ENCODE measurements at regions not wholly inside any gene's neighbourhood (a gene's known extent, or its start where the extent isn't known, plus 50 kb on each side); places are given as distances from the start of the nearest gene placed in this dataset.

DNA sequence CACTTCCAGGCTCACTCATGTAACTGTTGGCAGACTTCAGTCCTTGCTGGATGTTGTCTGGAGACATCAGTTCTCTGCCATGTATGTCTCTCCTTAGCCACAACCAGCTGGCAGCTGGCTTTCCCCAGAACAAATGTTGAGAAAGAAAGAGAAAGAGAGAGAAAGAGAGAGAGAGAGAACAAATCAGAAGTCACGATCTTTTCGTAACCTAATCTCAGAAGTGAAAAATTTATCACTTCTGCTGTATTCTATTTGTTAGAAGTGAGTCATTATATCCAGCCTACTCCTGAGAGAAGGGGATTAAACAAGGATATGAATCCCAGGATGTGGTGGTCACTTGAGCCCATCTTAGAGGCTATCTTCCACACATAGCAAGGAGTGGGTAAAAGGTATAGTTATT is 101.2 kb downstream of the BTG1 start:
- no peak overlapping the region for H3K4me3 ChIP-seq (ENCODE audit: low read depth, low read length)
- no peak for TF ChIP-seq CTCF (IDR thresholded peaks at IDR 0.05; ENCODE audit: insufficient read depth, low read depth, low read length, missing control alignments)
- no peak for DNase-seq (ENCODE audit: low read depth)

DNA sequence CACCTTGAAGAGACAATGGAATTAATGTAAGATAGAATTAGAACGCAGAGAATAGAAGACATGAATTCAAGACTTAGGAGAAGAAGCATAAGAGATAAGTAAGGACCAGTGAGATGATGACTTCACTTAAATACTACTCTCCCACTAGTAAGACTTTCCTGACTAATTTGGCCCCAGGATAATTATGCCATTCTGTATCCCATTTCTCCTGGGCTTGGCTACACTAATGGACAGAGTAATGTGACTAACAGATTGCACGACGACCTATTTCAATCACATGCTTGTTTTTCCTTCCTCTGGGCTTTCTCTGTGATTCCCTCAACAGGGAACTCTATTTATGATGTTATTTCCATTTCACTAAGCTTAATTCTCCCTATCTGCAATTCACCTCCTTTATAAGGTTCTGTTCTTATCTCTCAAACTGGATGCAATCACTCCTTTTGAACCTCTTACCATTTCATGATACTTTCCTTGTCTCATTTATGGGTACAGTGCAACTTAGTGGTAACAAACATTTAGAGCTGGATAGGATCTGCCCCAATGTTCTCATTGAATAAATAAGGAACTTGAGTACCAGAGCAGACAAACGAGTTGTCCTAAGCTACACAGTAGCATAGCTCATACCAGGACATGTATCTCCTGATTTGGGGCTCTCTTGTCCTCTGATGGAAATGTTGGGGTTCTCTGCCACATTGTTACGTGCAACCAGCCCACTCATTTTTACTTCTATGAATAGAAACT is 102.7 kb downstream of the BTG1 start:
- no peak for DNase-seq (ENCODE audit: low read depth)
- TF ChIP-seq CTCF (IDR thresholded peaks at IDR 0.05; ENCODE audit: insufficient read depth, low read depth, low read length, missing control alignments), result no peak
- no peak overlapping the region for H3K4me3 ChIP-seq (ENCODE audit: low read depth, low read length)

- no peak for TF ChIP-seq CTCF (IDR thresholded peaks at IDR 0.05; ENCODE audit: insufficient read depth, low read depth, low read length, missing control alignments)
- peak; percentile 23 for DNase-seq (ENCODE audit: low read depth)
These were observed 103.9 kb downstream of the BTG1 start for GRCh38 chr12:92041742-92042141.

DNA sequence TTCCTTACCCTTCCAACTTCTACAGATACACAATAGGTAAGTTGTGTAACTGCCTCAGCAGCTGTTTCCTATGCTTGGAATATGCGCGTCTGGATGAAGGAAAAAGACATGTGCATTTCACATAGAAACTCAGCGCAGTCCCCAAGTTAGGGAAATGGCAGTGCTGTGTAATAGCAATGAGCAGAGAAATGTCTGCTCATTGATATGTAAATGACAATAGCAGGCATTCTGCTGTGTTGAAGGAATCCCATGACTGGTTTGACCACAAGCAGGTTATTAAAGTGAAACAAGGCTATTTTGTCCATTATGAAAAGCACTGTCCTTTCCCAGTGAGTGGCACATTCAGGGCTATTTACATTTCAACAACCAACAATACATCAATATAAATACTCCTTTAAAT is 106.6 kb downstream of the BTG1 start:
- no peak for DNase-seq (ENCODE audit: low read depth)
- no peak for TF ChIP-seq CTCF (IDR thresholded peaks at IDR 0.05; ENCODE audit: insufficient read depth, low read depth, low read length, missing control alignments)
- no peak overlapping the region for H3K4me3 ChIP-seq (ENCODE audit: low read depth, low read length)

More at GRCh38 chr12:92041742-92042141, 103.9 kb downstream of the BTG1 start:
- no peak overlapping the region for H3K4me3 ChIP-seq (ENCODE audit: low read depth, low read length)

DNA sequence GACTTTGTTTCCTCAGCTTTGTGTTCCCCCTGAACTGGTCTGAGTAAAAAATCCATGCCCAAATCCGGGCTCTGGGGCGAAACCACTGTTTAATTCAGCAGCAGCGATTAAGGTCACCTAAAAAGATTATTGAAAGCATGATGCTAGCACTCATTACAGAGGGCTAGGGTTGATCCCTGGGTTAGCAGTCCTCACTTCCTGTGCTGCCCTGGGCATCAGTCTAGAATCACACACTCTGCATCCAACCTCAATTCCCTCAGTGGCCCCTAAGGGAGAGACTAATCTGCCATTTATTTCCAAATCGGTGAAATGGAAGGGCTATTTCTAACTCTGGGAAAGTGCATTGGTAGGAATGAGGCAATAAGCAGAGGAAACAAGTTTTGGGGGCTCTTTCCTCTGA is 107.2 kb downstream of the BTG1 start:
- H3K4me3 ChIP-seq (ENCODE audit: low read depth, low read length), result no peak overlapping the region
- DNase-seq (ENCODE audit: low read depth), result no peak
- no peak for TF ChIP-seq CTCF (IDR thresholded peaks at IDR 0.05; ENCODE audit: insufficient read depth, low read depth, low read length, missing control alignments)

GRCh38 chr12:92036771-92037453 is 108.7 kb downstream of the BTG1 start:
- H3K4me3 ChIP-seq (ENCODE audit: low read depth, low read length), result no peak overlapping the region
- no peak for TF ChIP-seq CTCF (IDR thresholded peaks at IDR 0.05; ENCODE audit: insufficient read depth, low read depth, low read length, missing control alignments)
- no peak for DNase-seq (ENCODE audit: low read depth)
